Activated naive CD4-positive, alpha-beta T cell treated with anti-CD3 and anti-CD28 coated beads, Interleukin-2, amount 10 ng/mL, durations not matched to agents 7 days and 5 days (primary cell): ENCODE measurements at regions not wholly inside any gene's neighbourhood (a gene's known extent, or its start where the extent isn't known, plus 50 kb on each side); places are given as distances from the start of the nearest gene placed in this dataset.
"Not testable (repeated sequence)": the region's sequence is repeated elsewhere in the genome, so short reads cannot be mapped to it uniquely, and the experiment has no call there.

ENCODE experiments used
- CTCF ChIA-PET: fragments of 350-600 bp; sonication (Branson Sonifier 250); formaldehyde crosslinking; loops from one replicate; lab custom pipeline; 2021; ENCODE audit warnings: antibody characterized with exemption; lab: Charles Lee
- DNase-seq: peaks from one replicate; pipeline ENCODE4 v3.0.0-alpha.2; 2020
- H3K27ac Mint-ChIP-seq: one replicate; pipeline ENCODE4 v1.8.0; 2021; ENCODE audit warnings: mild to moderate bottlenecking, moderate library complexity, mixed read lengths
- H3K27me3 Mint-ChIP-seq: one replicate; pipeline ENCODE4 v1.8.0; 2021; ENCODE audit warnings: mild to moderate bottlenecking, mixed read lengths
- H3K36me3 Mint-ChIP-seq: one replicate; pipeline ENCODE4 v1.8.0; 2021; ENCODE audit warnings: mixed read lengths
- H3K4me1 Mint-ChIP-seq: one replicate; pipeline ENCODE4 v1.8.0; 2021; ENCODE audit warnings: mixed read lengths
- H3K4me3 Mint-ChIP-seq: one replicate; pipeline ENCODE4 v1.8.0; 2021; ENCODE audit warnings: mild to moderate bottlenecking, moderate library complexity, mixed read lengths
- H3K9me3 Mint-ChIP-seq: one replicate; pipeline ENCODE4 v1.8.0; 2021; ENCODE audit warnings: mixed read lengths

GRCh38 chrX:56069299-56069931, 162.7 kb upstream of the KLF8 start:
- Mint-ChIP-seq H3K27me3 (no peaks in the 10 kb centered on the region), H3K9me3 (peaks cover 5% of the 10 kb centered on the region), H3K27ac (no peak overlapping the region), H3K36me3 (no peaks in the 10 kb centered on the region), H3K4me1 (peaks cover 10% of the 10 kb centered on the region), H3K4me3 (no peak overlapping the region)
- CTCF ChIA-PET = no interaction called here
- DNase-seq = no peak

DNA sequence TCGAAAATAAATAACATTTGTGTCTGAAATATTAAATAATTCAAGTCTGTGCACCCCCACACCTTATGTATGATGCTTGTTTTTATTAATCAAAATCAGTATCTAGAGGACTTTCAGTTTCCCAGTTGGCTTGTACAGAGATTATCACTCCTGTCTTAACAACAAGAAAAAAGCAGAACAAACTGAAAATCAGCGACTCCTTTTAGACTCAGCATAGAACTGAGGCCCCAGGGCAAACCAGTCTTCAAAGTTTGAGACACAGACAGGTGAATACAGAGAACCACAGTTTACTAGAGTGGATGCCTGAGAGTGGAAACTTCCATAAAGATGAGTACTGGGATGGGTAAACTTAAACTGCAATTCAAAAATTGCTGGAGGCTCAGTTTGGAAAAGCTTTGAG, 142.8 kb upstream of the KLF8 start:
- H3K27ac Mint-ChIP-seq = no peak overlapping the region
- no peaks in the 10 kb centered on the region for H3K36me3 Mint-ChIP-seq
- no peaks in the 10 kb centered on the region for H3K4me1 Mint-ChIP-seq
- CTCF ChIA-PET = no interaction called here
- H3K27me3 Mint-ChIP-seq = no peaks in the 10 kb centered on the region
- no peaks in the 10 kb centered on the region for H3K9me3 Mint-ChIP-seq
- DNase-seq = no peak
- no peak overlapping the region for H3K4me3 Mint-ChIP-seq

DNA sequence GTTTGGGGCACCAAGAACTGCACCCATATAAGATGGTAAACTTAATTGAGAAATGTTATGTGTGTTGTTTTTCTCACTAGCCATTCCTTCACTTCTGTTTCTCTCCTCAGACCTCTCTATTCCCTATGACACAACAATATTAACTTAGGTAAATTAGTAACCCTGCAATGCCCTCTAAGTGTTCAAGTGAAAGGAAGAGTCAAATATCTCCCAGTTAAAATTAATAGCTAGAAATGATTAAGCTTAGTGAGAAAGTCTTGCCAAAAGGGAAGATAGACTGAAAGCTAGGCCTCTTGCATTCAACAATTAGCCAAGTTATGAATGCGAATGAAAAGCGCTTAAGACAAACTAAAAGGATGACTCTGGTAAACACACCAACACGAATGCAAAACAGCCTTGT, 132.9 kb upstream of the KLF8 start:
- CTCF ChIA-PET = no interaction called here
- Mint-ChIP-seq H3K4me1 (no peaks in the 10 kb centered on the region), H3K4me3 (no peak overlapping the region), H3K27ac (no peak overlapping the region), H3K36me3 (no peaks in the 10 kb centered on the region), H3K27me3 (no peaks in the 10 kb centered on the region), H3K9me3 (no peaks in the 10 kb centered on the region)
- no peak for DNase-seq

GRCh38 chrX:56107320-56107719, 124.8 kb upstream of the KLF8 start:
- Mint-ChIP-seq H3K27ac (no peak overlapping the region), H3K4me3 (no peak overlapping the region), H3K9me3 (peaks cover 4% of the 10 kb centered on the region), H3K4me1 (no peaks in the 10 kb centered on the region), H3K36me3 (no peaks in the 10 kb centered on the region), H3K27me3 (no peaks in the 10 kb centered on the region)
- DNase-seq = no peak
- CTCF ChIA-PET = no interaction called here

- Mint-ChIP-seq H3K9me3 (no peaks in the 10 kb centered on the region), H3K4me1 (no peaks in the 10 kb centered on the region), H3K27ac (no peak overlapping the region), H3K27me3 (no peaks in the 10 kb centered on the region), H3K36me3 (no peaks in the 10 kb centered on the region), H3K4me3 (no peak overlapping the region)
- CTCF ChIA-PET = no interaction called here
- no peak for DNase-seq
Observed at GRCh38 chrX:56113785-56114436, 118.2 kb upstream of the KLF8 start.

DNA sequence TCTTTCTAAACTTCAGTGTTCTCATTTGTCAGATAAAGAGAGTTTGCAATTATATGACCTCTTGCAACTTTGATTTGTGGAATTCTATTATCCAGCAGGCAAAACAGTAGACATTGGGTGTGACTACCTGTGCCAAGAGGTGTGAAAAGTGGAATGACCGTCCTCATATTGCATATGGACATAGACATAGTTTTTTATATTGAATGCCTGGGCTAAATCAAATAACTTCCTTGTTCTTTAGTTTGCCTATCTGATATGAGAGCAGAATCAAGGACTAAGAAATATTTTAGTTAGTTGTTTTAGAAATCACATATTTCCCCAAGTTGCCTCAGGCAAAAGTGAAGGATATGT, 117.7 kb upstream of the KLF8 start:
- no peaks in the 10 kb centered on the region for H3K27me3 Mint-ChIP-seq
- CTCF ChIA-PET = no interaction called here
- H3K9me3 Mint-ChIP-seq = no peaks in the 10 kb centered on the region

DNA sequence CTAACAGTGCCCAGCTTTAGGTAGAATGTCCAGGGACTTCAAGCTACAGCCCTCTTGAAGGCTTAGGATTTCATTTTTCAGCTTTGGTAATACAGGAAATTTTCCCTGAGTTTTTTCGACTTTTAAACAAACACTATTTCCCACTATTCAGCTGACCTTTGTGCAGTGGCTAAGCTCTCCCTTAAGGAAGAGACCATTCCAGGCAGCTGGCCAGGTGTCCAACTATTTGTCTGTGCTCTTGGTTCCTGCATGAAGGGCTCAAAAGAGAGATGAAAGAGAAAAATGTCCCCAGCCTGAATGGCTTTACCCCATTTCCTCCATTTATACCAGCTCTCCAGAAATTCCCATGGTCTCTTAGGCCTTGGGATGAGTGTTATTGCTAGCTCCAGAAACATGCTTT, 111.9 kb upstream of the KLF8 start:
- Mint-ChIP-seq H3K9me3 (no peaks in the 10 kb centered on the region), H3K27ac (no peak overlapping the region), H3K27me3 (no peaks in the 10 kb centered on the region), H3K4me3 (no peak overlapping the region), H3K4me1 (no peaks in the 10 kb centered on the region), H3K36me3 (no peaks in the 10 kb centered on the region)
- DNase-seq = no peak
- CTCF ChIA-PET = interaction anchor here (0.6 kb wide), 1 partner anchor 250 kb away, joined by 3 read pairs; no protein-coding TSS in a partner anchor

More for the DNA sequence above, 117.7 kb upstream of the KLF8 start:
- no peaks in the 10 kb centered on the region for H3K36me3 Mint-ChIP-seq
- no peak for DNase-seq
- H3K4me3 Mint-ChIP-seq = no peak overlapping the region
- no peaks in the 10 kb centered on the region for H3K4me1 Mint-ChIP-seq
- H3K27ac Mint-ChIP-seq = no peak overlapping the region

- DNase-seq = no peak
- Mint-ChIP-seq H3K27me3 (no peaks in the 10 kb centered on the region), H3K36me3 (no peaks in the 10 kb centered on the region), H3K4me3 (no peak overlapping the region), H3K9me3 (peaks cover 5% of the 10 kb centered on the region), H3K4me1 (no peaks in the 10 kb centered on the region), H3K27ac (no peak overlapping the region)
- CTCF ChIA-PET = no interaction called here
Observed at GRCh38 chrX:56125946-56126345, 106.2 kb upstream of the KLF8 start.

- DNase-seq = no peak
- Mint-ChIP-seq H3K27ac (no peak overlapping the region), H3K4me3 (no peak overlapping the region), H3K36me3 (no peaks in the 10 kb centered on the region), H3K27me3 (no peaks in the 10 kb centered on the region), H3K4me1 (no peaks in the 10 kb centered on the region), H3K9me3 (peaks cover 11% of the 10 kb centered on the region)
- CTCF ChIA-PET = no interaction called here
Observed at GRCh38 chrX:56130031-56130430, 102.1 kb upstream of the KLF8 start.

DNA sequence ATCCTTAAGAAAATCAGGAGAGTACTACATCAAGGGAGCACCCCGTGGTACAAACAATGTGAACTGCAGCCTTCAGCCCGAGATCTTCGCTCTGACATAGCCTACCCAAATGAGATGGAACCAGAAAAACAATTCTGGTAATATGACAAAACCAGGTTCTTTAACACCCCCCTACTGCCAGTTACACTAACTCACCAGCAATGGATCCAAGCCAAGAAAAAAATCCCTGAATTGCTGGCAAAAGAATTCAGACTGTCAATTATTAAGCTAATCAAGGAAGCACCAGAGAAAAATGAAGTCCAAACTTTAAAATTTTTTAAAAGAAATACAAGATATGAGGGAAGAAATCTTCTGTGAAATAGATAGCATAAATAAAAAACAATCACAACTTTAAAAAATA, 101.7 kb upstream of the KLF8 start:
- H3K27ac Mint-ChIP-seq = no peak overlapping the region
- peaks cover 11% of the 10 kb centered on the region for H3K9me3 Mint-ChIP-seq
- no peaks in the 10 kb centered on the region for H3K36me3 Mint-ChIP-seq
- no peak for DNase-seq
- H3K4me3 Mint-ChIP-seq = no peak overlapping the region
- no peaks in the 10 kb centered on the region for H3K4me1 Mint-ChIP-seq
- H3K27me3 Mint-ChIP-seq = no peaks in the 10 kb centered on the region
- CTCF ChIA-PET = no interaction called here

- H3K4me3 Mint-ChIP-seq, H3K9me3 Mint-ChIP-seq, H3K4me1 Mint-ChIP-seq, H3K27ac Mint-ChIP-seq, CTCF ChIA-PET, DNase-seq, H3K27me3 Mint-ChIP-seq, H3K36me3 Mint-ChIP-seq: not testable (repeated sequence)
Observed at GRCh38 chrX:56164135-56164534, 68.0 kb upstream of the KLF8 start.
